Adrenal gland (tissue), 9 donors: ENCODE measurements at regions not wholly inside any gene's neighbourhood (a gene's known extent, or its start where the extent isn't known, plus 50 kb on each side); places are given as distances from the start of the nearest gene placed in this dataset.

Experiments
- DNase-seq, 7 donors: peaks; one replicate each; pipeline ENCODE4 v3.0.0-alpha.2; 2019 to 2020
- H3K27ac ChIP-seq, 5 donors: fragments of 200-600 bp; sonication (generic) in 4 of 5; 1 replicate in 3 of 5; 2 replicates in 2 of 5; pipeline versions ENCODE4 v1.5.1 to v1.8.0; 2016 to 2020; ENCODE audit warnings: mild to moderate bottlenecking in 1 of 5
- H3K27me3 ChIP-seq: fragments of 200-600 bp; 2 replicates; pipeline ENCODE4 v1.8.0; 2021
- H3K36me3 ChIP-seq, 2 donors: fragments of 200-600 bp; replicated peaks in 1 of 2; 1 replicate in 1 of 2; 2 replicates in 1 of 2; pipeline versions ENCODE4 v1.5.1 to v1.8.0; 2018 to 2022
- H3K4me1 ChIP-seq, 2 donors: fragments of 200-600 bp; replicated peaks in 1 of 2; 1 replicate in 1 of 2; 2 replicates in 1 of 2; pipeline versions ENCODE4 v1.5.1 to v1.8.0; 2018 to 2021
- H3K4me3 ChIP-seq, 4 donors: fragments of 200-600 bp; sonication (generic) in 3 of 4; one replicate each; pipeline ENCODE4 v1.5.1; 2016 to 2018
- H3K9me3 ChIP-seq, 3 donors: fragments of 200-600 bp; sonication (generic) in 1 of 3; replicated peaks in 1 of 3; 1 replicate in 2 of 3; 2 replicates in 1 of 3; pipeline versions ENCODE4 v1.5.1 to v1.8.0; 2016 to 2021
- CTCF ChIP-seq, 6 experiments: fragments of 450-650 bp in 4 of 6; fragments of 200-600 bp in 2 of 6; sonication (generic) in 1 of 6; IDR thresholded peaks; 1 replicate in 5 of 6; 2 replicates in 1 of 6; pipeline versions ENCODE4 v1.5.1 to v1.8.0; 2016 to 2021; ENCODE audit warnings: antibody characterized with exemption in 6 of 6, mild to moderate bottlenecking in 2 of 6, moderate library complexity in 1 of 6
- POLR2A ChIP-seq, 2 donors: fragments of 450-650 bp; IDR thresholded peaks; one replicate each; pipeline ENCODE4 v1.6.1; 2017; ENCODE audit warnings: antibody characterized with exemption in 2 of 2, mild to moderate bottlenecking in 2 of 2, moderate library complexity in 1 of 2
- WGBS, 4 donors: extraction: QIAGEN DNeasy Blood & Tissue Kit in 2 of 4; methylation state at CpG; one replicate each; pipeline versions ENCODE4 v1.1.5 to v1.1.7; 2013 to 2017; 5-methylcytosine and 5-hydroxymethylcytosine counted together
- intact Hi-C, 2 donors: fragments of 100-400 bp; cut with DNase I; formaldehyde crosslinking; loops; one replicate each; pipeline versions ENCODE4 v1.14.1 to v1.15.0; 2022 to 2023
- donor health status: healthy with polysubstance abuse.
- donor health status: Bipolar disorder and iron deficiency.
- donor health status: DM: yes; HTN: yes; CAD: no.
- donor health status: DM: no; HTN: no; CAD: no.
- donor health status: DM: no; HTN: no; CAD: no.

- TF ChIP-seq CTCF (IDR thresholded peaks at IDR 0.05) (no peak), POLR2A (IDR thresholded peaks at IDR 0.05) (no peak)
- H3K36me3 ChIP-seq = no peaks in the 10 kb centered on the region
- intact Hi-C loops = no loop called here
- no peaks in the 10 kb centered on the region for H3K27me3 ChIP-seq
- no peak overlapping the region for H3K4me3 ChIP-seq
- no peak for DNase-seq
- WGBS, 4 donors = 73 to 84% (median 82%) methylated on average over 1 of the region's 1 CpG
- H3K9me3 ChIP-seq = no peaks in the 10 kb centered on the region
- H3K27ac ChIP-seq = no peak overlapping the region
- H3K4me1 ChIP-seq = peaks cover 0 to 3% of the 10 kb centered on the region in 2 donors
Measured at GRCh38 chr11:103550811-103551210, 441.6 kb downstream of the DYNC2H1 start.

DNA sequence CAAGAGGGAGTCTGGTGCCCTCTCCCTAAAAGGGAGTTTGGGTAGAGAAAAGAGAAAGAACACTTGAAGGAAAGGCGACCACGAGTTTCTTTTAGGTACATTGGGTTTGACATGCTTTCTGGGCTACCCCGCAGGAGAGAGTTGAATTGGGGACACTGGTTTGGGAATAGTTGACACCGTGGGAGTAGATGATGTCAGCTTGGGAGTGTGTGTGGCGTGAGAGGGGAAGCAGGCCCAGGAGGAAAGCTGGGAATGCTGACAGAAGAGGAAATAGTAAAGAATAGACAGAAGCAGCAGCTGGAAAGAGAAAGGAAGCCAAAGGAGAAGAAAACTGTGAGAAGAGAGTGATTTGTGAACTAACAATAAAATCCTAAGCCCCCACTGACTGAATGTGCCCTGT is 442.9 kb downstream of the DYNC2H1 start:
- TF ChIP-seq POLR2A (IDR thresholded peaks at IDR 0.05) = no peak
- no peak for TF ChIP-seq CTCF (IDR thresholded peaks at IDR 0.05)
- intact Hi-C loops = no loop called here
- H3K27me3 ChIP-seq = no peaks in the 10 kb centered on the region
- DNase-seq = no peak
- no peaks in the 10 kb centered on the region for H3K9me3 ChIP-seq
- H3K36me3 ChIP-seq = no peaks in the 10 kb centered on the region
- WGBS, 4 donors = 84 to 88% (median 86%) methylated on average over 5 of the region's 5 CpGs
- no peak overlapping the region for H3K27ac ChIP-seq
- H3K4me1 ChIP-seq = peaks cover 0 to 9% of the 10 kb centered on the region in 2 donors
- no peak overlapping the region for H3K4me3 ChIP-seq

- Histone ChIP-seq H3K4me3 (no peak overlapping the region), H3K27me3 (no peaks in the 10 kb centered on the region), H3K9me3 (no peaks in the 10 kb centered on the region), H3K36me3 (no peaks in the 10 kb centered on the region), H3K4me1 (peaks cover 0 to 17% of the 10 kb centered on the region in 2 donors), H3K27ac (no peak overlapping the region)
- intact Hi-C loops = no loop called here
- WGBS, 4 donors = 40 to 47% (median 42%) methylated on average over 3 of the region's 3 CpGs
- DNase-seq = no peak
- TF ChIP-seq CTCF (IDR thresholded peaks at IDR 0.05) = no peak
- TF ChIP-seq POLR2A (IDR thresholded peaks at IDR 0.05) = no peak
Measured at GRCh38 chr11:103556171-103556570, 446.9 kb downstream of the DYNC2H1 start.

GRCh38 chr11:103566116-103566515 is 456.9 kb downstream of the DYNC2H1 start:
- Histone ChIP-seq H3K36me3 (no peaks in the 10 kb centered on the region), H3K4me3 (no peak overlapping the region), H3K27me3 (no peaks in the 10 kb centered on the region), H3K27ac (no peak overlapping the region), H3K4me1 (no peaks in the 10 kb centered on the region), H3K9me3 (no peaks in the 10 kb centered on the region)
- intact Hi-C loops = no loop called here
- no peak for DNase-seq
- TF ChIP-seq POLR2A (IDR thresholded peaks at IDR 0.05) = no peak
- TF ChIP-seq CTCF (IDR thresholded peaks at IDR 0.05) = no peak
- WGBS, 4 donors = 66 to 82% (median 76%) methylated on average over 4 of the region's 4 CpGs
